DMS114 treated with DMSO at 0.1 percent for 48 hours (cell line): ENCODE measurements at regions not wholly inside any gene's neighbourhood (a gene's known extent, or its start where the extent isn't known, plus 50 kb on each side); places are given as distances from the start of the nearest gene placed in this dataset.

Experiments
- DNase-seq: peaks from one replicate; lab custom pipeline; 2025; ENCODE audit not compliant: unreplicated experiment; lab: John Stamatoyannopoulos, UW

GRCh38 chr5:8136271-8136670 lies 267.3 kb downstream of the MTRR start:
- no peak for DNase-seq

GRCh38 chr5:8137941-8138550 lies 269.1 kb downstream of the MTRR start:
- DNase-seq = no peak

GRCh38 chr5:8138884-8139283 lies 269.9 kb downstream of the MTRR start:
- no peak for DNase-seq

- no peak for DNase-seq
These were observed 281.8 kb downstream of the MTRR start for GRCh38 chr5:8150791-8151190.

GRCh38 chr5:8156706-8157105 lies 287.8 kb downstream of the MTRR start:
- no peak for DNase-seq

- no peak for DNase-seq
These were observed 288.4 kb downstream of the MTRR start for GRCh38 chr5:8157320-8157822.

GRCh38 chr5:8176101-8176693 lies 307.2 kb downstream of the MTRR start:
- DNase-seq = no peak

- no peak for DNase-seq
These were observed 315.6 kb downstream of the MTRR start for GRCh38 chr5:8184455-8185063.

GRCh38 chr5:8185852-8186251 lies 316.9 kb downstream of the MTRR start:
- no peak for DNase-seq

- DNase-seq = no peak
These were observed 320.1 kb downstream of the MTRR start for GRCh38 chr5:8188874-8189565.

GRCh38 chr5:8192840-8193239 lies 323.9 kb downstream of the MTRR start:
- DNase-seq = no peak

GRCh38 chr5:8196061-8196460 lies 327.1 kb downstream of the MTRR start:
- no peak for DNase-seq

- no peak for DNase-seq
These were observed 339.4 kb downstream of the MTRR start for GRCh38 chr5:8208307-8208706.

GRCh38 chr5:8209500-8209899 lies 340.6 kb downstream of the MTRR start:
- DNase-seq = no peak

- no peak for DNase-seq
These were observed 344.8 kb downstream of the MTRR start for GRCh38 chr5:8213701-8214240.

GRCh38 chr5:8216921-8217320 lies 348.0 kb downstream of the MTRR start:
- DNase-seq = no peak

- no peak for DNase-seq
These were observed 357.2 kb downstream of the MTRR start for GRCh38 chr5:8226148-8226547.

GRCh38 chr5:8227112-8227511 lies 358.2 kb downstream of the MTRR start:
- DNase-seq = no peak

- DNase-seq = no peak
These were observed 360.6 kb downstream of the MTRR start for GRCh38 chr5:8229551-8229950.

GRCh38 chr5:8230868-8231267 lies 361.9 kb downstream of the MTRR start:
- no peak for DNase-seq

- DNase-seq = no peak
These were observed 364.5 kb downstream of the MTRR start for GRCh38 chr5:8233479-8233878.
